NCI-H2227 treated with DMSO at 0.1 percent for 48 hours (cell line): ENCODE measurements at regions not wholly inside any gene's neighbourhood (a gene's known extent, or its start where the extent isn't known, plus 50 kb on each side); places are given as distances from the start of the nearest gene placed in this dataset.

Source experiments
- DNase-seq: peaks from one replicate; lab custom pipeline; 2025; lab: John Stamatoyannopoulos, UW

DNA sequence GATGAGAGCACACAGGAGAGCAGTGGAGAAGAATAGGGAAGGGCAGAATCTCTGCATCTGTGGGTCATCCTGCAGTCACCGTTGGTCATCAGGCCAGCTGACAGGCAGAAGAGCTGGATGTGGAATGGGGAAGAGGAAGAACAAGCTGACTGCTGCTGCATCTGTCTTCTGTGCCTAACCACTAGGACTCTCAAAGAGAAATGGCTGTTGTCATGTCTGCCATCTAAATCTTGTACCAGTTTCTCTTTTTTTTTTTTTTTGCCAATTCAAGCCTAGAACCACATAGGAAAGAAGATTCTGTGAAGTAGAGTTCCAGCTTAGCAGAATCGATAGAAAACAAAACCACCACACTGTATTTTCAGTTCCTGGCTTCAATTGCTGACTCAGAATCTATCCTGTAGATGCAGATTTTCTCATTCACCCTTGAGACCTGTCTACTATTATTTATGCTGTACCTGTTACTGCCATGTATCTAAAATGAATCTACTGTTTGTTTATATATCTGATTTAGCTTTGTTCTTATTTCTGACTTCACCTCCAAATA lies 421.9 kb upstream of the PRICKLE1 start:
- DNase-seq, result no peak

DNA sequence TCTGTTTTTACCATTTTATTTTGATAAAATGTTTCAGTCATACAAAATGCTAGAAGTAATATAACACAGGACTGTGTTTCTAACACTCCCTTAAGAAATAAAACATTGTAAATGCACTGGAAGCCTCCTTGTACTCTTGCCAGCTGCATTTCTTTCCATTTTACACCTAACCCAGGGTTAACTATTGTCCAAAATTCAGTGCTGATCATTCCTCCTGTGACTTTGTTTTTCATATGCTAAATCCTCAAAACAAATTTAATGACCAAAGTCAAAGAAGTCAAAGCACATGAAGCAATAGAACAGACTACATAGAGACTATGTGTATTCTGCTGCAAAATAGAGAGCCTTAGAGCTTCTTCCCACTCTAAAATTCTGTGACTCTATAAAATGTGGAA lies 420.3 kb upstream of the PRICKLE1 start:
- no peak for DNase-seq

DNA sequence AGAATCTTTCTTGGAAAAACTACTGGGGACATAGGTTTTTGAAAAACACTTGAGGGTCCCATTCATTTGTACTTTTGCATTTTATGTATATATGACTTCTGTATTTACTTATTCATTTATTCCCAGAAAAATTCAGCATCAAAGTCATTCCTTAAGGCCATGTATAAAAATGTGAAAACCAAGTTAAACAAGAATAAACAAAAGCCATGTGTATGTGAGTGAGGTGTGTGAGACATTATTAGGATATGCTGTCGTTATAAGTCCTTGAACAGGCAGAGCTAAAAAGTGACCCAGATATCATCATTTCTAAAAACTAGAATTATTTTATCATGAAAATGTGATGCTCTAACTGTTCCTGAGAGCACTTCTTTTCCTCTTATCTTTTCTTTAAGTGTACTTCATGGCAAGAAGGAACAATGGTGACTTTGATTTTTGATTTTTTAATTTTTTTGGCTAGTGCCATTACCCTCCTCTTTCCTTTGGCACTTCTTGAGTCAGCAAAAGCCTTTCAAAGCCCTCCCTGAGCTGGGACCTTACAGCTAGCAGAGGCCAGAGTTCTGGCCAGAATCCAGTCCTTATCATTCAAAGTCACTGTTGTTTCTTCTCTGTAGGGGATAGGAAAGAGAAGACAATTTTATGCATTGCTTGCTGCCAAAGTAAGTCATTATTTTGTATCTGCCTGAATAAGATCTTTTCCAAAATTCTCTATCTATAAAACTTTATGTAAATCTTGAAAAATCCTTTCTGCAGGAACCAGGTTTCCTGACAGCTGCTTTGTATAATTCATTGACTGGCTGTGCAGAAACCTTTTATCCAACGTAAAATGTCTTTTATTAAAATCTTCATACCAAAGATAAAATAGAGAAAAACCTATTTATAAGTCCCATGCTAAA lies 419.7 kb upstream of the PRICKLE1 start:
- no peak for DNase-seq

- no peak for DNase-seq
These were observed 415.4 kb upstream of the PRICKLE1 start for GRCh38 chr12:43004908-43005307.

DNA sequence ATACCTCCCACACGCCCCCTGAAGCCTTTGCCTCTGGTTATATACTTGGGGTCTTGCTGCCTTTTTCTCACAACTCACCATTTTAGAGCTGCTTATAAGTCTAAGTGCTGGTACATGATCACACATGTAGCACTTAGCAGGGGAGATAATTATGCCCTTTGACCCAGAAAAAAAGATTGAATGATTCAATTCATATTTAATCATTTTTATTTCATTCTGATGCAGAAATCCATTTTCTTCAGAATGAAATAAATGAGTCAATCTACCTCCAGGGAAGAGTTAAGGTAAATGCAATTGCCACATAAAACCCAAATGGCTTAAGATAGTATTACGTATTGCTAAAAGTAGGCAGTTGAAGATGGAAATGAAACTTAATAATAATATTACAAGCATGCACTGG lies 414.6 kb upstream of the PRICKLE1 start:
- no peak for DNase-seq

- DNase-seq, result no peak
These were observed 407.4 kb upstream of the PRICKLE1 start for GRCh38 chr12:42996869-42997431.

GRCh38 chr12:42992826-42993225 lies 403.3 kb upstream of the PRICKLE1 start:
- DNase-seq, result no peak

GRCh38 chr12:42990387-42990786 lies 400.8 kb upstream of the PRICKLE1 start:
- DNase-seq, result no peak

- DNase-seq, result peak; percentile 22
These were observed 397.7 kb upstream of the PRICKLE1 start for GRCh38 chr12:42987216-42987650.

DNA sequence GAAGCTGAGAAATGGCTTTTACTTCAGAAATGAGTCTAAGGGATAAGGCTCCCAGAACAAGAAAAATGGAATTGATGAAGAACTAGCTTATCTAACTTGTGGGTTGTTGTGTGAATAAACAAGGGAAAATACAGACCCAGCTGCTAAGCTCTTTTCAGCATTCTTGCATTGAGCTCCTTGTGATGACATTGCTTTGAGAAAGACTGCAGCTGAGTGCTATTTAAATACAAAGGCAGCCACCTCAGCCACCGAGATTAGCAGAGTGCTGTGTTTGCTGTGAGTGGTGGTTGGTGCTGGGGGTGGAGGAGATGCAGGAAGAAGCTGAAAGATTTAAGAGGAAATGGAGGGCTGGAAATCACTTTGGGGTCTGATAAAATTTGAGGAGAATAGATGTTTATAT lies 396.0 kb upstream of the PRICKLE1 start:
- no peak for DNase-seq

GRCh38 chr12:42982828-42983227 lies 393.3 kb upstream of the PRICKLE1 start:
- DNase-seq, result no peak

DNA sequence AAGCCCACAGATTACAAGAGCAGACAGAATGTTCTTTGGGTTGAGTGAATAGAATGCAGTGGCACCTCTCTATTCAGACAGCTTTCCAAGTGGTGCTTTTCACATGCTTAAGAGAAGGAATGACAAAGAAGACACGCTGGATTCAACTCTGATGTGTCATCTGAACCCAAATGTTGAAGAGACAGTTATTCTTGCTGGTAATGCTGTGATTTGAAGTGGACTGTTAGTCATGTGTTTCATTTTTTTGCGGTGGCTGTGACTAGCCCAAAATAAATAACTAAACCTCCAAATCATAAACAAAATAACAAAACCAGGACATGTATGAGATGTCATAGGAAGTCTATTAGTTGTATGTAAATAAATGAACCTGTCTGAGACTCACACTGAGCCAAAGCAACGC lies 391.8 kb upstream of the PRICKLE1 start:
- no peak for DNase-seq

GRCh38 chr12:42980441-42980840 lies 390.9 kb upstream of the PRICKLE1 start:
- no peak for DNase-seq

DNA sequence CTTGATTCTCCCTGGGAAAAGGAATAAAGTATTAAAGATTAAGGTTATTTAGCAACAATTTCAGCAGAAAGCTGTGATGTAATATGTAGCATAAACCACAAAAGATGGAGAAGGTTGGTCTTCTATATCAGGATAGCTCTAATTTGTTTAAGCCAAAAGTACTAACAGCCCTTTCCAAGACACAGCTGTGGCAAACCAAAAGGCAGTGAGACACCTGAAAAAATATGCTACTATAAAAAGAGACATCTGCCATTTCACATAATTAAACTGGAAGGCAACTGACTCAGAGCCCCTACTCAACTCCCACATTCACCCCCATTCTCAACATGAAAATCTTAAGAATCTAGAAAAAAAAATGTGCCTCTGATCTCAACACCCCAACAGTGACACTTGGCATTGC lies 390.2 kb upstream of the PRICKLE1 start:
- no peak for DNase-seq

GRCh38 chr12:42978708-42979107 lies 389.2 kb upstream of the PRICKLE1 start:
- no peak for DNase-seq

DNA sequence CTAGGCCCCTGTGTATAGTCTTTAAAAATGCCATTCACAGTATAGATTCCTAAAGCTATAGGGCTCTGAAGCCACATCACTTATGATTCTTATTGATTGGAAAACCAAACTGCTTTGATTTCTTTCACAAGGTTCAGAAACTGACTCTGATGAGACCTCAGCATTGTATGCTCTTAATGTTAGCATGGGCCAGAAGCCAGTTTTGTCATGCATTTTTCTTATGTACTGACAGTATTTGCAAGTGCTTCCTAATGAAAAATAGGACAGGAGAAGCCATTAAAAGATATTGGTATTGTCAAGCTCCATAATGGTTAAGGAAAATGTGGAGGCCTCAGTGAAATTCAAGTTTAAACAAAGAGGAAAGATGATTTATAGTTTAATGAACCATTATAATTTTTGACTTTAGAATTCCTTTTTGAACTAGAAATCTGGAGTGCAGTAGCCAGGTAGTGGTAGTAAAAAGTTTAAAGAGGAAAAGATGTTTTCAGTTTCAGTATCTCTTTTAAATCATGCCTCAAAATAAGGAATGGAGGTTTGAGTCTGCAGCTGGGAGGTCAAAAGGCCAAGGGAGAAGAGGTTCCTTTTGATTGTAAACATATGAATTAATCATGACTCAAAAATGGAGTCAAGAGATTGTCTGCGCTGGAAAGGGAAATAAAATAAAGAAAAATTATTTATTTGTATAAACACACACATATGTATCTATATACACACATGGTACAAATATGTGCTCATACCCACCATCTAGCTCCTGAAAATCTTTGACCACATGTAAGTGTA lies 388.1 kb upstream of the PRICKLE1 start:
- no peak for DNase-seq

GRCh38 chr12:42976620-42977019 lies 387.1 kb upstream of the PRICKLE1 start:
- DNase-seq, result no peak

DNA sequence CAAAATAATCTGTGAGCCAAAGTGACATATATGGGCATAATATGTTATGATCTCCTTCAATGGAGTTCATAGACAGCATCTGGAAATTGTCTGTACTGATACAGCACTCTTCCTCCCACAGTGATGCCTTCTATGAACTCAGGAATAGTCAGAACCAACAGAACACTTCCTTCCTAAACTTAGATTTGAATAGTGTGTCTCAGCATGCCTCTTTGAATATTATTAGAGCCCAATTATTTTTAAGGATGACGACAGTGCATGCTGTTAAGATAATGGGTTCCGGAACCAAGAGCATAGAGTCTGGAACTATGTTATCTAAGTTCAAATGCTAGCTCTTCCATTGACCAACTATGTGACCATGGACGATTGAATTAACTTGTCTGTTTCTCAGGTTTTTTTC lies 386.6 kb upstream of the PRICKLE1 start:
- DNase-seq, result no peak

GRCh38 chr12:42969355-42969754 lies 379.8 kb upstream of the PRICKLE1 start:
- no peak for DNase-seq

DNA sequence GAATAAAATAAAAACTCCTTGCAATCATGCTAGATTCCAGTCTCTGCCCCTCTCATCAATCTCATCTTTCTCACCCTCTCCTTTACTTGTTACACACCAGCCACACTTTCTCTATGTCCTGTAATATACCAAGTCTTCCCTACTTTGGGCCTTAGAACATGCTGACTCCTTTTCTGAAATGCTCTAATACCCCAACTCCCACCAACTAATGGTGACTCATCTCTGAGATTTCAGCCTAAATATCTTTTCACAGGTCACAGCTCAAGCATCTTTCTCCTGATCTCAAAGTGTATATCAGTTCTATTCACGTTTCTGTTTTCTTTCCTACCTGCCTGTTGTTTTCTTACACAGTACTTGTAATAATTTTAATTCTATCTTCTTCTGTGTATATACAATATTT lies 378.9 kb upstream of the PRICKLE1 start:
- DNase-seq, result no peak

DNA sequence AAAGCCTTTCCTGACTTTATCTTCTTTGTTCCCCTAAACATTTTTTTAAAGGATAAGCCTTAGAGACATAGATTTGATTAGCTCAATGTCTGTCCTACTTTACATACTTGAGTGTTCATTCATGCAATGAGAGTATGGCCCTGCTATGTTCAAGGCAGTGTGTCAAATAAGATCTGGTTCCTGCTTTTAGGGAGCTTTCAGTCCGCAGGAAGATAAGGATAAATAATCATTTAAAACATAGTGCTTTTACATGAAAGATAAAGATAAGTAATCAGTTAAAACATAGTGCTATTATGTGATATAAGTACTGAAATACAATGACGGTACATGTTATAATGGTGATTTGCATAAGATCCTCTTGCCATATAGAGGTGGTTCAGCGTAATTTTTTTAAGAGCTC lies 378.3 kb upstream of the PRICKLE1 start:
- no peak for DNase-seq

GRCh38 chr12:42963988-42964387 lies 374.4 kb upstream of the PRICKLE1 start:
- no peak for DNase-seq

DNA sequence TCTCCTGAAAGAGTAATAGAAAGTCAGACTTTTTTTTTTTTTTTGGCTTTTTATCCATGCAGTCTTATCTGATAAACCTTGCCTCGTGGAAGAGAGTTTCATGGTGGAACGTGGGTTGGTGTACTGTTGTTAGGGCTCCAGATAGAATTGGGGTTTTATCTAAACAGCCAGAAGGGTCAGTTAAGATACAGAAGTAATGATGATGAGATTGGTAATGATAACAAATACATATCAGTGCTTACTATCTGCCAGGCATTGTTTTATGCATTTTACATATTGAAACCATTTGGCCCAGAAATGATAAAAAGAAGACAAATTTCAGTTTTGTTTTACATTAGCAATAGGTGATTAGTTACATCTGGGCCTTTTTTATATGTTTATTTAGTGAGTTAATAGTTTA lies 372.8 kb upstream of the PRICKLE1 start:
- DNase-seq, result no peak
